ENCODE measurements at regions not wholly inside any gene's neighbourhood (a gene's known extent, or its start where the extent isn't known, plus 50 kb on each side); places are given as distances from the start of the nearest gene placed in this dataset.

DNA sequence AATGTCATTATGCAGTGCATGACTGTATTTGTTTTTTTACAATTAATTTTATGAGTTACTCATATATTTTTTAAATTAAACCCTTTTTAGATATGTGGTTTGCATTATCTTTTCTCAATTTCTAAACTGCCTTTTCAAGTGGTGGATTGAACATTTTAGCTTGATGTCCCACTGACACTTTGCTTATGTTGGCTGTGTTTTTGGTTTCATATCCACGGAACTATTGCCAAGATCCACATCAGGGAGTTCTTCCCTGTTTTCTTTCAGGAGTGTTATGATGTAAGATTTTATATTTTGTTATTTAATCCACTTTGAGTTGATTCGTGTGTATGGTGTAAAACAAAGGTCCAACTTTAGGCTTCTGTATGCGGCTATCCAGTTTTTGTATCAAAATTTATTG, 1144.9 kb upstream of the EYS start:
- in situ Hi-C loops (cut with HindIII; ENCODE audit: low sequenced_read_pairs) = no loop called here
- H3K4me3 ChIP-seq (ENCODE audit: low read depth, low read length) = no peak overlapping the region
- peak; percentile 72 for DNase-seq (ENCODE audit: low read depth, low spot score)
- TF ChIP-seq, protein P1, sequence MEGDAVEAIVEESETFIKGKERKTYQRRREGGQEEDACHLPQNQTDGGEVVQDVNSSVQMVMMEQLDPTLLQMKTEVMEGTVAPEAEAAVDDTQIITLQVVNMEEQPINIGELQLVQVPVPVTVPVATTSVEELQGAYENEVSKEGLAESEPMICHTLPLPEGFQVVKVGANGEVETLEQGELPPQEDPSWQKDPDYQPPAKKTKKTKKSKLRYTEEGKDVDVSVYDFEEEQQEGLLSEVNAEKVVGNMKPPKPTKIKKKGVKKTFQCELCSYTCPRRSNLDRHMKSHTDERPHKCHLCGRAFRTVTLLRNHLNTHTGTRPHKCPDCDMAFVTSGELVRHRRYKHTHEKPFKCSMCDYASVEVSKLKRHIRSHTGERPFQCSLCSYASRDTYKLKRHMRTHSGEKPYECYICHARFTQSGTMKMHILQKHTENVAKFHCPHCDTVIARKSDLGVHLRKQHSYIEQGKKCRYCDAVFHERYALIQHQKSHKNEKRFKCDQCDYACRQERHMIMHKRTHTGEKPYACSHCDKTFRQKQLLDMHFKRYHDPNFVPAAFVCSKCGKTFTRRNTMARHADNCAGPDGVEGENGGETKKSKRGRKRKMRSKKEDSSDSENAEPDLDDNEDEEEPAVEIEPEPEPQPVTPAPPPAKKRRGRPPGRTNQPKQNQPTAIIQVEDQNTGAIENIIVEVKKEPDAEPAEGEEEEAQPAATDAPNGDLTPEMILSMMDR (IDR thresholded peaks at IDR 0.05; ENCODE audit: low read depth, low read length) = no peak

DNA sequence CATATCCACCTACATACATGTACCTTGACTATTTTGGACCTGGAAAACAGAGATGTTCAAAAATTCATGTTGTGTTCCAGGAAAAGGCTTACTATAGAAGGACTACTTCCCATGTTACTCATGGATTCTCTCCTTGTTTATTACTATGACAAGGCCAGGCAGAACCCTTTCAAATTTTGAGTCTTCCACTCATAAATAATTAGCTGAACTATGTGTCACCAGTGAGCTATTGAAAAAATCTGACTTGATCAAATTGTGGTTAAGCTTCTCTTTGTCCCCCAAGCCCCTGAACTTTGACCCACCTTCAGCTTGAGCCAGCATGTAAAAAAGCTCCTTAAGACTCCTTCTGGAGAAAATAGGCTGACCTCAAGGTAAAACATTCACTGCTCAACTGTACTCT, 1142.8 kb upstream of the EYS start:
- TF ChIP-seq, protein P1 (IDR thresholded peaks at IDR 0.05; ENCODE audit: low read depth, low read length) = no peak
- DNase-seq (ENCODE audit: low read depth, low spot score) = no peak
- no peak overlapping the region for H3K4me3 ChIP-seq (ENCODE audit: low read depth, low read length)
- in situ Hi-C loops (cut with HindIII; ENCODE audit: low sequenced_read_pairs) = no loop called here

DNA sequence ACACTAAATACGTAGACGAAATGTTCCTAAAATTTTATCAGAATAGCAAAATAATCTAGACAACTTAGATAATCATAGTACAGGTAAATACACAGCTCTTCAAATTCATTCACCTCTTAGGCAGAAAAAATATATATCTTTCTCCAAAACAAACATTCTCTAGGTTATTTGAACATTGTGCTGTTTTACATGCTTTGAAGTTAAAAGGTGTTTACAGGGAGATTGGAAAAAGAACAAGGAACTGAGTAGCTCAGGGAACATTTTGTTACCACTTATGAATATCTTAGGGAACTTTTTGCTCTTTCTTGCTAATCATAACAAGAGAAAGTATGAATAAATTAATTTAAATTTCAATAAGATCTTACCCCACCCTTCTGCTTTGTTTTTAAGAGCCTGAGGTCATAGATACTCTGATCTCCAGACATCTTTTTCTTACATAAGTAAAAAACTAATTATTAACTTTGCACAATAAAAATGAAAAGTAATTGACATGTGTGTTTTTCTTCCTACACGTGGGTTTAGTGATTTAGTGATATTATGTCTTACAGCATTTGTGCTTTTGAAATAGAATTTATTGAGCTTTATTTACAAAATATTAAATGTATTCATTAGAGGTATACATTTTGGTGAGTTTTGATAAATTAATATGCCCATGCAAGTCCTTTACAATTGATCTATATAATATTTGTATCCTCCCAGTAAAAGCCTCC, 1141.4 kb upstream of the EYS start:
- DNase-seq (ENCODE audit: low read depth, low spot score) = no peak
- in situ Hi-C loops (cut with HindIII; ENCODE audit: low sequenced_read_pairs) = no loop called here
- H3K4me3 ChIP-seq (ENCODE audit: low read depth, low read length) = no peak overlapping the region
- TF ChIP-seq, protein P1 (IDR thresholded peaks at IDR 0.05; ENCODE audit: low read depth, low read length) = no peak

DNA sequence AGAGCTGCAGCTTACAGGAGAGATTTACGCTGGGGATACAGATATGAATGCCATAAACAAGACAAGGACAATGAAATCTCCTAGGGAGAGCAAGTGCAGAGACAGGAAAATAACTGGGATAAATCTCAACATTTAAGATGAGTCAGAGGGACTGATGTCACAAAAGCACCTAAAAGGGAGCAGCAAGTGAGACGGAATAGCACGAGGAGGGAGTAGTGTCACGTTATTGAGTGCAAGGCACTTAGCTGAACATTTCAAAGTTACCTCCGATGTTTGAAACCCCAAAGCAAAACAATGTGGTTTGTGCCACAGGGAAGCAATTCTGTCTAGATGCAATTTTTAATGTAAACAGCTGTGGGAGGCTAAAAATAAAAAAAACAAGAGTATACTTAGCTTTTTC, 1131.7 kb upstream of the EYS start:
- TF ChIP-seq, protein P1 (IDR thresholded peaks at IDR 0.05; ENCODE audit: low read depth, low read length) = no peak
- DNase-seq (ENCODE audit: low read depth, low spot score) = no peak
- in situ Hi-C loops (cut with HindIII; ENCODE audit: low sequenced_read_pairs) = no loop called here
- H3K4me3 ChIP-seq (ENCODE audit: low read depth, low read length) = no peak overlapping the region

DNA sequence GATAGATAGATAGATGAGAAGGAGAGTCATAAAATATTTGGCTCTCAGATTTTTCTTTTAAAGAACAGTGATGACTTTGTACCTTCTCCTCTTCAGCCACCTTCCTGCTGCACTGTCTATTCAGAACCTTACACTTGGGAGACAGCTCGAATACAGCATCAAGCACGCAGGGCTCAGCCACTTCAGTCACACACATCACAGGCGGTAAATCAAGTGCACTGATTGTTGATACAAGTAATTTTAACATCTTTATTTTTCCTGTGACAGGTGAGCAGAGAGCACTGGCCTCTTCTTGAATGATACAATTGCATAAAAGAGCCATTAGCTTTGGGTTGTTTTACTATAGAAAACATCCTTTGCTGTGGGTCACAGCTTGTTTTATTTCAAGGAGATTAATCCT, 1118.5 kb upstream of the EYS start:
- TF ChIP-seq, protein P1 (IDR thresholded peaks at IDR 0.05; ENCODE audit: low read depth, low read length) = no peak
- DNase-seq (ENCODE audit: low read depth, low spot score) = no peak
- in situ Hi-C loops (cut with HindIII; ENCODE audit: low sequenced_read_pairs) = no loop called here
- no peak overlapping the region for H3K4me3 ChIP-seq (ENCODE audit: low read depth, low read length)

DNA sequence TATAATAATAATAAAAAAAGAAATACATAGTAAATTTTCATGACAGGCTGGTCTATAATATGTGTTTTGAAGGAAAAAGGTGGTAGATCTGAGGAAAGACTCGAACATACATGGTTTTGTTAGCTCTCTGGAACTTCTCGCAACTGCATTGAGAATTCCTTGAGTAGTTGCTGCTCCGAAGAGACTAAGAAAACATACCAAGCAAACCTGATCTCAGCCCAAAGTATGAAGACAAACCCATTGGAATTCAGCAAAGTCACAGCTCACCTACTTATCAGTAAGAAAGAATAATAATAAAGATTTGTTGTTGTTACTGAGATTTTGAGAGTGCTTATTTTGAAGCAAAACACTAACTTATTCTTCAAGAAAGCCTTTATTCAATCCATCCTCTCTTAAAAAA, 1107.1 kb upstream of the EYS start:
- in situ Hi-C loops (cut with HindIII; ENCODE audit: low sequenced_read_pairs) = no loop called here

More for the DNA sequence above, 1107.1 kb upstream of the EYS start:
- H3K4me3 ChIP-seq (ENCODE audit: low read depth, low read length) = no peak overlapping the region
- TF ChIP-seq, protein P1 (IDR thresholded peaks at IDR 0.05; ENCODE audit: low read depth, low read length) = no peak
- peak; percentile 6 for DNase-seq (ENCODE audit: low read depth, low spot score)

Data from astrocyte of the spinal cord (primary cell).